PC-9 (cell line): ENCODE measurements at regions not wholly inside any gene's neighbourhood (a gene's known extent, or its start where the extent isn't known, plus 50 kb on each side); places are given as distances from the start of the nearest gene placed in this dataset.

Experiments used
- EZH2 ChIP-seq: fragments of 200-600 bp; sonication (generic); IDR thresholded peaks from 2 replicates; pipeline ENCODE4 v1.8.0; 2017; ENCODE audit warnings: antibody characterized with exemption, low read depth
- TF ChIP-seq, protein P1 (sequence below): fragments of 200-600 bp; sonication (generic); conservative IDR thresholded peaks from 2 replicates; pipeline ENCODE4 v1.6.1; 2017; ENCODE audit warnings: mixed run types, antibody characterized with exemption, mild to moderate bottlenecking, moderate library complexity

DNA sequence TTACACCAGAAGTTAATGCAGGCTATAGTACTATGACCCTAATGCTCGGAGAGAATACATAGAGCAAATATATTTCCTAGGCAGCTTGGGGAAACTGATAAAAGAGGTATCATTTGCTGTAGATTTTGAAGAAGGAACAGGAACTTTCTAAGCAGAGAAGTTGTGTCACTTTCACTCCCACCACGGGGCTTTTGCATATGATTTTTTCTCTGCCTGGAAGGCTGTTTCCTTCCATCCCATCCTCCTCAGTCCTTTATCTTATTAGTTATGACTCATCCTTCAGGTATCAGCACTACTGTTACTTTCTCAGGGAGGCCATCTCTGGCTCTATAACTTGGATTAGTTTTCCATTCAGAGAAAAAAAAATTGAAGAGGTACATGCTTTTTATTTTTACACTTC, 2006.1 kb upstream of the WWC1 start:
- TF ChIP-seq, protein P1, sequence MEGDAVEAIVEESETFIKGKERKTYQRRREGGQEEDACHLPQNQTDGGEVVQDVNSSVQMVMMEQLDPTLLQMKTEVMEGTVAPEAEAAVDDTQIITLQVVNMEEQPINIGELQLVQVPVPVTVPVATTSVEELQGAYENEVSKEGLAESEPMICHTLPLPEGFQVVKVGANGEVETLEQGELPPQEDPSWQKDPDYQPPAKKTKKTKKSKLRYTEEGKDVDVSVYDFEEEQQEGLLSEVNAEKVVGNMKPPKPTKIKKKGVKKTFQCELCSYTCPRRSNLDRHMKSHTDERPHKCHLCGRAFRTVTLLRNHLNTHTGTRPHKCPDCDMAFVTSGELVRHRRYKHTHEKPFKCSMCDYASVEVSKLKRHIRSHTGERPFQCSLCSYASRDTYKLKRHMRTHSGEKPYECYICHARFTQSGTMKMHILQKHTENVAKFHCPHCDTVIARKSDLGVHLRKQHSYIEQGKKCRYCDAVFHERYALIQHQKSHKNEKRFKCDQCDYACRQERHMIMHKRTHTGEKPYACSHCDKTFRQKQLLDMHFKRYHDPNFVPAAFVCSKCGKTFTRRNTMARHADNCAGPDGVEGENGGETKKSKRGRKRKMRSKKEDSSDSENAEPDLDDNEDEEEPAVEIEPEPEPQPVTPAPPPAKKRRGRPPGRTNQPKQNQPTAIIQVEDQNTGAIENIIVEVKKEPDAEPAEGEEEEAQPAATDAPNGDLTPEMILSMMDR = no peak
- TF ChIP-seq EZH2 = no peak
